GM21737 (cell line): ENCODE measurements at regions not wholly inside any gene's neighbourhood (a gene's known extent, or its start where the extent isn't known, plus 50 kb on each side); places are given as distances from the start of the nearest gene placed in this dataset.

ENCODE experiments used
- ATAC-seq: cut with Tn5 transposase; IDR thresholded peaks from one replicate; pipeline ENCODE4 v1.9.1; 2021; ENCODE audit warnings: mild to moderate bottlenecking, moderate library complexity; ENCODE audit not compliant: unreplicated experiment

DNA sequence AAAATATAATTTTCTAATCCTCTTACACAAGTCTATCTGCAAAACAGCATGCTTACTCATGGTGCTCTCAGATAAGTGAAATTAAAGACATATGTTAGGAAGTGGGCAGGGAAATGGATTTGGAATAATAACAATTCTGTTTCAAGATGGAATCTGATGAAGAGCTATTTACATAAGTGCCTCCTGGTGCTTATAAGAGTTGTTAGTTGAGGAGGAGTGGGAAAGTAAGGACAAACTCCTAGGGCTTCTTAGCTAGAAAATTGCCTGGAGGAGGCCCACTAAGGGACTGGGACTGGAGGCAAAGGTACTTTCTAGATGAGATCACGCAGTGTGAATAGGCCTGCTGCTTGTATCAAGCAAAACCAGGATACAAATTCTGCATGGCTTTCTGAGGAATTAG lies 939.8 kb downstream of the GLUD2 start:
- no peak for ATAC-seq

DNA sequence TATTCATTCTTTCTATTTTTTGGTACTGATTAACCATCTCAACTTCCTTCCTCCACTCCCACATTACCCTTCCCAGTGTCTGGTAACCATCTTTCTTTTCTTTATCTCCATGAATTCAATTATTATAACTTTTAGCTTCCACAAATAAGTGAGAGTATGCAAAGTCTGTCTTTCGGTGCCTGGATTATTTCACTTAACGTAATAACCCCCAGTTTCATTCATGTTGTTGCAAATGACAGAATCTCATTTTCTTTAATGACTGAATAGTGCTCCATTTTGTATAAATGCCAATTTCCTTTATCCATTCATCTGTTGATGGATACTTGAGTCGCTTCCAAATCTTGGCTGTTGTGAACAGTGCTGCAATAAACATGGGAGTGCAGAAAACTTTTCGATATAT lies 940.4 kb downstream of the GLUD2 start:
- ATAC-seq: no peak

DNA sequence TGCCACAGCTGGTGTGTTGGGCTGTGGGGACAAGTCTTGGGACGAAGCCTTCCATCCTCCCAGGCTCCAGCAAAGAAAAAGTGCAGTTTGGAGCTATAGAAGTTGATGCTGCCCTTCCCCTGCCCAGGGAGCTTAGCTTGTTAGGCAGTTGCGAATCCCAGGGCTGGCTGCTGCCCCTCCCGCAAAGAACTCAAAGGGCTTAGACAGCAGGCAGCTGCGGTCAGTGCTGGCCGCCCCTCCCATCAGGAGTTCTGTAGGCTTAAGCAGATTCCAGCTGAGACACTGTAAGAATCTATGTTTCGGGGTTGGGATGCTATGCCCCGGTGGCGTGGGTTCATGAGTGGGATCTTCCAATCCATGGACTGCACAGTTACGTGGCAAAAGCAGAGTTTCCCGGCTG lies 956.7 kb downstream of the GLUD2 start:
- no peak for ATAC-seq

DNA sequence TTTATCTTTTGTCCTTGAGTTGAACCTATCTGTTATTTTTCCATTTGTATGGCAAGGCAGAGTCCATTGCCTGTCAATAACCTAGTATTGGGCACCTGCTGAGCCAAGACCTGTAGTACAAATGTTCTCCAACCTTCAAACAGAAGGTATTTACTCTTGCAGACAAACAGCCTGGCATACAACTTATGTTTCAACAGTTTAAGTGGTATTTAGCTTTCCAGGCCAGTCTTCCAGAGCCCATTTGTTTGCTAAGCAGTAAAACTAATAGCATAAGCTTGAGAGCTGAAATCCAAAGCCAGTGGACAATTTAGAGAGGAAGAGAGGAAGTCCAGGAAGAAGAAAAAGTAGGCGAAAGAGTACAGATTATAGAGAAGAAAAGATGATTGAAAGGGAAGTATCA lies 979.3 kb downstream of the GLUD2 start:
- ATAC-seq: no peak

DNA sequence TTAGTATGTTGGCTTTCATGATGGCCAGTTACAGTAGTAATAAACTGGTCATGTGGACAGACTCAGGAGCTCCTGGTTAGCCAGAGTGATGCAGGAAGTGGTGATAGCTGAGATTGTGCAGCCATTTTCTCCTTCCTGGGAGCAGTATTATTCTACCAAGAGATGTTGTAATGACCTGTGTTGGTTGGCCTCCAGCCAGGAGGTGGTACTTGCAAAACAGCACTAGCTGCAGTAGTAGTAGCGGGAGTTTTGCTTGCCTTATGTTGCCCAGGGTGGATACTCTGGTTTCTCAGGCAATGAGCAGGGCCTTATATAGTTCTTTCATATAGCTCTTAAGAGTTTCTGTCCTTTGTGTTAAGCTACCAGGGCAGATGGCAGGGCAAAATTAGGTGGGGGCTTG lies 998.8 kb downstream of the GLUD2 start:
- no peak for ATAC-seq

DNA sequence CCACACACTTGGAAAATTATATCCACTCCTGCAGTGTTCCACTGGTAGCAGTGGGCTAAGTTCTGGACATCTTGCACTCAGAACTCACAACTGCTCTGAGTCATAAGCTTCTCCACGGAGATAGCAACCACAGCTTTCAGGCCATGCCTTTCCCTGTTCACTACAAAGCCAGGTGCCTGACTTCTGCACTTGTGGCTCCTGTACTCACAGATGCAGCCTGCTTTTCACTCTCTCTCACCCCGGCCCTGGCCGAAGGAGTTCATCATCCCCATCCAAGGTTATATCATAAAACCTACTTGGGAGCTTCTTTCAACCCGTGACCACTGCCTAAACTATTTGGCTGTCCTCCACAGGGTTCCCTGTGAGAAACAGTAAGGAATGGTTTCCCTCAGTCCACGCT lies 999.4 kb downstream of the GLUD2 start:
- no peak for ATAC-seq

DNA sequence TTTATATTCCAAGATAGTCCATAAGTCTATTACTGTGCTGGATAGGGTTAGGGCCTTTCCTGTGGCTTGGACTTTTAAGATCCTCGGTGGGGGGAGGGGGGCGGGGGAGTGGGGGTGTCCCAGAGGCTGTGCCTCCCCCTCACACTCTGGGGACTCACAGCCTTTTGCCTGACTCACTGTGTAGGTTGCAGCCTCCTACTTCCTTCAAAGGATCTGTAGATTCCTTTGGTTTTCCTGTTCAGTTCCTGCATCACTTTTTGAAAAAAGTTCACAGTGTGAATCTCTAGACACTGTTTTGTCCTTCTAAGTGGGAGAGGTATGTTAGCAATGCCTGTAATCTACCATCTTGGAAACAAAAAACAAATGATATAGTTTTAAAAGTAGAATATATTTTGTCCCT lies 999.9 kb downstream of the GLUD2 start:
- ATAC-seq: no peak

DNA sequence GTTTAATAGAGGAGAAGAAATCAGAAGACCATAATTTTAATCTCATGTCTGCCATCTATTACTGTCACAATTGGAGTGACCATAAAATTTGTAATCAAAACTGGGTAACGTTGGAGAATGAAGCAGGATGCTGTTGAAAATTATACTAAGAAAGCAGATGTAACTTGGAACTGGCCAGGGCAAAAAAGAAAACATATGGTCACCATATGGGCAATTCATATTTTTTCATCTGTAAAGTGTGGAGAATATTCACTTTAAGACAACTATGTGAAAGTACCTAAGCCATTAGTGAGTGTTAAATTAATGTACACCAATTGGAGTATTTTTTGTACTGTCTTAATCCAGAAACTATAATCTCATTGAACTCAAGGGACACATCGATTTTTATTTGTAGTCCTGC lies 1008.0 kb downstream of the GLUD2 start:
- no peak for ATAC-seq

DNA sequence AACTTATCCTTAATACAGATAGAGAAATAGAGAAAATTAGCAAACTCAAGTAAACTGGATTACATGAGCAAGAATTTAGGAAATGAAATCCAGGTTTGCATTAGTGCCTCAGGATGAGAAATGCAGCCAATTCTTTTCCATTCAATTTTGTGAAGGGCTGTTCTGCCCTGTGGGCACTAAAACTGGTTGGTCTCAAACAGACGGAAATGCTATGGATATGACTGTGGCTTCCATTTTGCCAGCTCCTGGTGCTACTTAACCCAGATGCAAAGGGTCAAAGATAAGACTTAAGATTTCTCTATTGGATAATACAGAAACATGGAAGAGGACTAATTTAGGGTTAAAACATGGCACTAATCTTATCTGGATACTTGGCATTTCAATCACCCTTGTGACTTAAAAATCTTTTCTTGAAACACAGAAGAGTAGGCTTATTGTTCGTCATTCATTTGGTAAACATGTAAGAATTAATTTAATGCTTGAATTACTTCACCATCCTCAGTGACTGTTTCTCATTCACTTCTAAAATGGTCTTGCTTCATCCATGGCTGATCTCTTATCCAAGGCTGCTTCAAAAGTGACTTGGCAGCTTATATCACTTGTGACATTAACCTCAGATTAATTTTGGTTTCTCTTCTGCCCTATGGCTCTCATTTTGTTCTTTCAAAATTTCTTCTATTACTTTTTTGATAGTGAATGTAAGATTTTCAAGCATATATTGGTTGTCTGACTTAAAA lies 1008.7 kb downstream of the GLUD2 start:
- no peak for ATAC-seq

DNA sequence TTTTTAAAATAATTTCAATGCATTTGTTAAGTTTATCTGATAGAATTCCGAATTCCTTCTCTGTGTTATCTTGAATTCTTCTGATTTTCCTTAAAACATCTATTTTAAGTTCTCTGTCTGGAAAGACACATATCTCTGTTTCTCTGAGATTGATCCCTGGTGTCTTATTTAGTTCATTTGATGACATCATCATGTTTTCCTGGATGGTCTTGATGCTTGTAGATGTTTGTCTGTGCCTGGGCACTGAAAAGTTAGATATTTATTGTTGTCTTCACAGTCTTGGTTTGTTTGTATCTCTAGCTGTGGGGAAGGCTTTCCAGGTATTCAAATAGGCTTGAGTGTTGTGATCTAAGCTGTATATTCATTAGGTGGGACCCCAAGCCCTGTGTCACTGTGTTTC lies 1028.8 kb downstream of the GLUD2 start:
- no peak for ATAC-seq

DNA sequence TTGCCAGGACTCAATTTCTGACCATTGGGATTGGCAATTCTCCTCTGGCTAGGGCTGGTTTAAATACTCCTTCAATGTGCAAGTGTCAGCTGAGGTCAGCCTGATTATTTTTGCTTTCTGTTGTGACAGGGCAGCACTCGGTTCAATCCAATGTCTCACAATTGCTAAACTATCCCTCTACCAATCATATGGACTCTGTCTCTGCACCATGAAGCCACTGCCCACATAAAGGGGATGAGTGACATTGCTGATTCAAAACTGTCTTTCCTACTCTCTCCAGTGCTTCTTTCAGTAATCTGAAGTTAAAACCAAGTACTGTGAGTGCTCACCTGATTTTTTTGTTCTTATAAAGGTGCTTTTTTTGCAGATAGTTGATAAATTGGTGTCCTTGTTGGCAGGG lies 1030.7 kb downstream of the GLUD2 start:
- ATAC-seq: no peak

DNA sequence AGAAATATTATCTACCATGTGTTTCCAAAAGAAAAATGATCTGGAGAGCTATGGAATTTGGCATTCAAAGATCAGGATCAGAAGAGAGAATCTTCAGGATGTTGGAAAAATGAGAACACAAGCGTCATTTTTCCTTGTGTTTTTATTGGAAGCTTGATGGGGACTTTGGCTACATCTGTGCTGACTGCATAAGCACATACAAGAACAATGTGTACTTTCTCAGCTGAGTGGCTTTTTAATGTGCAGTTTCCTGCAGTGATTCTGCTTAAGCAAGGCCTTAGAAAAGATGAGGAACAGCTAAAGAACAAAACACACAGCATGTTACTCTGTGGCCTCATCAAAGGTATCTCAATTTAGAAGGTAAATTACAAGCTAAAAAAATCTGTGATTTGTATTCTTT lies 1039.9 kb downstream of the GLUD2 start:
- no peak for ATAC-seq

DNA sequence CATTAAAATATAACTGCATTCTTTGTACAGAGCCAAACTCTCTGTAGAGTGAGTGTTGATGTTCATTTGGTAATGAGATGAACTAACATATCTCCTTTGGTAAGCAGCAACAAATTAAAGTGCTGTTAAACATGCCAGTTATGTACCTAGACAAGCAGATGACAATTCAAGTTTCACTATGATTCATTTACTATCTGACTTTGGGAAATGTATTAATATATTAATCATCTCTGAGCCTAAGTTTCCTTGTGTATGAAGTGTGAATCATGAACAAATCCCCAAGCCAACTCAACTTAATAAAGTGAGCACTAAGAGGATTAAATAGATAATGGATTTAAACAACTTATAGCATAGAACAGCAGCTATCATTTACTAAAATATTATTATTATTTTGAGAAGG lies 1044.2 kb downstream of the GLUD2 start:
- no peak for ATAC-seq

DNA sequence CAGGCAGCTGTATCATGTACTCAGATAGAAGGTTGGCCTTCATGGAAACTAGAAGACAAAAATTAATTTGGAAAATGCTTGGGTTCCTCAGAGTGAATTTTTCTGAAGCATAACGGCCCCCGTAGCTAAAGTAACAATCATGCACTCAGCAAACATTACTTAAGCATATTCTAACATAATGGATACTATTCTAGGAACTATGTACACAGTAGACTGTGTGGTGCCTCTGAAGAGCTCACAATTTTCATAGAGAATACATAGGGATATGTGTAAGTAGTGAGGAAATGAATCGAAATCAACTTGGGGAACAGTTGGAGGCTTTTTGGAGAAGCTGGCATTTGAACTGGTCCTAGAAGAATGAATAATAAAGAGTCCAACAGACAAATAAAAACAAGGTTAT lies 1045.0 kb downstream of the GLUD2 start:
- no peak for ATAC-seq

DNA sequence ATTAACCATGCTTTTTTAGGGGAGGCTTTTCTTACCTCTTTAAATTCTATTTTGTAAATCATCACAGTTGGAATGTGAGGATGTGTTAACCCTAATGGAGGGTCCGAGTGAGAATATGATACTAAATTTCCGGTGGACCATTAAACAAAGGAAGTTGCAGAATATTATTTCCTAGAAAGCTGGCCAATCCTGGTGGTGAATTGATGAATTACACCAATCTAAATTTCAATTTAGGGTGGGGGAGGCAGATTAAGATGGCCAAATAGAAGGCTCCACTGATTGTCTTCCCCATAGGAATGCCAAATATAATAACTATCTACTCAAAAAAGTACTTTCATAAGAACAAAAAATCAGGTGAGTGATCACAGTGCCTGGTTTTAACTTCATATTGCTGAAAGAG lies 1045.6 kb downstream of the GLUD2 start:
- ATAC-seq: no peak

DNA sequence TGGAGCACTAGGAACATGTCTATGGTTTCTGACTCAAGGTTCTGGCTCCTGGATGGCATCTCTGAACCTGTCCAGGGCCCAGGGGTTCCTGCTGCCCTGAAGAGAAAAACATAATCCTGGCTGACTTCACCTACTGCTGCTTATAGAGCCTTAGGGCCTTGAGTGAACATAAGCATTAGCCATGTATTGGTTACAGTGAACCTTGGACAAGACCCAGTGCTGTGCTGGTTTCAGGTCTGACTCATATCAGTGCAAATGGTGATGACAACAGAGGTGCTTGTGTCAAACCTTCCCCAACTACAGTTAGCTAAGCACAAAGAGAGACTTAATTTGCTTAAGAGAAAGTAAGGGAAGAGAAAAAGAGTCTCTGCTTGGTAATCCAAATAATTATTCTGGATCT lies 1047.2 kb downstream of the GLUD2 start:
- no peak for ATAC-seq

DNA sequence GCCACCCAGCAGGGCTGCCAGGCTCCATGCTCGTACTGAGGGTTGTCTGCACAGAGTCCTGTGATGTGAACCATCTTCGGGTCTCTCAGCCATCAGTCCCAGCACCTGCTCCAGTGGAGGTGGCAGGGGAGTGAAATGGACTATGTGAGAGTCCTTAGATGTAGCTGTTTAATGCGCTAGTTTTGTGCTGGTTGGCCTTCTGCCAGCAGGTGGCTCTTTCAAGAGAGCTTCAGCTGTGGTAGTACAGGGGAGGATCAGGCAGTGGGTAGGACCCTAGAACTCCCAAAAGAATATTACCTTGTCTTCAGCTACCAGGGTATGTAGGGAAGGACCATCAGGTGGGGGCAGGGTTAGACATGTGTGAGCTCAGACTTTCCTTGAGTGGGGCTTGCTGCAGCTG lies 1066.0 kb downstream of the GLUD2 start:
- no peak for ATAC-seq

DNA sequence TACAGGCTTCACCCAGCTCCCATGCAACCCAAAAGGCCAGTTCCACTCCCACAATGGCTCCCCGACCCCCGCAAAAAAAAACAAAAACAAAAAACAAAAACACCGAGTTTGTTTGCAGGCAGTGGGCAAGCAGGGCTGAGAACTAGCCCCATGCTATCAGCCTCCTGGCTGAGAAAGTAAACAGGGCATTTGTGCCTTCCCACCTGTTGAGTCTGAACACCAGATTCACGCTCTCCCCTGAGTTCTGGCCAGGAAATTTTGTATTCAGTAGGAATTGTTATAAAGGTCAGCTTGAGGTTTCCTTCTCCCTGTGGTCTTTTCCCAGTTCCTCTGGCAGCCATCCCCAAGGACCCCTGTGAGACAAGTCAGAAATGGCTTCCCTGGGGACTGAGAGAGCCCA lies 1066.5 kb downstream of the GLUD2 start:
- ATAC-seq: no peak

DNA sequence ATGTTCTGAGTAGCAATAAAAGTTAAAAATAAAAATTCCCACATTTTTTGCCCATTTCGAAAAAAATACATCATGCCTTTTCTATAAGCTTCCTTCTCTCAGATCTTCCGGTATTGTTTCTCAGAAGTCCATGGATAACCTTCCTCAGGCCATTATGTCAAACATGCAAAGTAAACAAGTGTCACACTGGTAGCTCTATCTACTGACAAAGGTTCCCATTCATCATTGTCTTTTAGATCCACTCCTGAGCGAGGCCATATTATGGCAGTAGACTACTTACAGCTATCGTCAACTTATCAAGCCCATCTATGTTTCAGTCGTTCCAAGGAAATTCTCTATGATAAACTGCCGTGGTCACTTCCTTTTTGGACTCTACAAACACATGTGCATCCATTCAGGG lies 1068.2 kb downstream of the GLUD2 start:
- ATAC-seq: no peak

DNA sequence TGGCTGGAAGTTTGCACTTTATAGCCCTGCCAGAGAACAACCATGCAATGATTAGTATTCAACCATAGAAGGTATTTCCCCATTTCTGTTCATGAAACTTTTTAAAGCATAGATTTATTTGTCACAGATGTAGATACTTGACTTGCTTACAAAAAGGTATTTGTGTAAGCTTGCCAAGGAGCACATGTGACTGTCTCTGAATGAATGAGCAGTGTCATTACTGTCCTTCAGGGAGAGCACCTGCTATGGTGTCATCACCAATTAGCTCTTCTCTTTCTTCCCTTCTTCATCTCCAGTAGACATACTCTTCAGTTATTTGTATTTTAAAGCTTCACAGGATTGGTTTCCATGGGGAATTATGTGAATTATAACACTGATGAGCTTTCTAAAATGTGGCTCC lies 1064.7 kb upstream of the GRIA3 start:
- no peak for ATAC-seq

DNA sequence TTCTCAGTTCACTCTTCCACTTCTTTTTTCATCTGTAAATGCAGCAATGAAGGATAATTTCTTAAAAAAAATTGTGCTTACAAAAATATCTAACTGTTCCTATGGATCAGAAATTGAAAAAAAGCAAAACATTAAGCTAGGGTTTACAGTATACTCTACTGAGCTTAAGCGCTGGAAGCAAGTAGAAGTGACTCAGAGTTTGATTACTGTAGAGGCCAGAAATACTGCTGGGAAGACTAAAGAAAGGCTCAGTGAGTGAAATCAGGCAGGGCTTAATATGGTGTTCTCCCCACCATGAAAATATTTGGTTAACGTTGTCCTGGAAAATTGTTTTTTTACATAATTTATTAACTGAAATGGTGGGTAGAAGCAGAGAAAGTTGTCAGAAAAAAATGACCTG lies 1061.8 kb upstream of the GRIA3 start:
- no peak for ATAC-seq

DNA sequence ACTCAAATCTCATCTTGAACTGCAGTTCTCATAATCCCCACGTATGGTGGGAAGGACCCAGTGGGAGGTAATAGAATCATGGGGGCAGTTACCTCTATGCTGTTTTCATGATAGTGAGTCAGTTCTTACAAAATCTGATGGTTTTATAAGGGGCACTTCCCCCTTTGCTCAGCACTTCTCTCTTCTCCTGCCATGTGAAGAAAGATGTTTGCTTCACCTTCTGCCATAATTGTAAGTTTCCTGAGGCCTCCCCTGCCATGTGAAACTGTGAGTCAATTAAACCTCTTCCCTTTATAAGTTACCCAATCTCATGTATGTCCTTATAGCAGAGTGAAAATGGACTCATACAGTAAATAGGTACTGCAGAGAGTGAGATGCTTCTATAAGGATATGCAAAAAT lies 1050.6 kb upstream of the GRIA3 start:
- ATAC-seq: no peak

DNA sequence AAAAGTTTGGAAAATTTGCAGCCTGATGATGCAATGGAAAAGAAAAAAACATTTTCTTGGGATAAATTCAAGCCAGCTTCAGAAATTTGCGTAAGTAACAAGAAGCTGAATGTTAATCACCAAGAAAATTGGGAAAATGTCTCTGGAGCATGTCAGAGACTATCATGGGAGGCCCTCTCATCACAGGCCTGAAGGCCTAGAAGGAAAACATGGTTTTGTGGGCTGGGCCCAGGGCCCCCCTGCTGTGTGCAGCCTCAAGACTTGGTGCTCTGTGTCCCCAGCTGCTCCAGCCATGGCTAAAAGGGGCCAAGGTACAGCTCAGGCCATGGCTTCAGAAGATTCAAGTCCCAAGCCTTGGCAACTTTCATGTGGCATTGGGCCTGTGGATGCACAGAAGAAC lies 1049.8 kb upstream of the GRIA3 start:
- no peak for ATAC-seq

DNA sequence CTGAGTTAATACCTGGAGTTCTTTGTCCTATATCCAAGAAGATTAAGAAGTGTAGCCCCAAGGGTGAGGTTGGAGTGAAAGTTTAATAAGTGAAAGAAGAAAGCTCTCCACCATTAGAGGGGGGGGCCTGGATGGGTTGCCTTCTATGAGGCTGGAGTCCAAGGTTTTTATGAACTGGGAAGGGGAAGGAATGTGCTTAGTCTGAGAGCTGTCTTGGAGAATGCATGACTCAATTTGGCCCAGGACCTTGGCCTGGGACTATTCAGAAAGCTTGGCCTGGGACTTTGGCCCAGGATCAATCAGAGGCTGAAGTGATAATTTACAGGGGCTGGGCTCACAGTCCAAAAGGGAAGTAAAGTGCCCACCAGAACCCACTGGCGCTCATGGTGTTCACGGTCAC lies 1049.0 kb upstream of the GRIA3 start:
- no peak for ATAC-seq
